Motor neuron (in vitro differentiated cells): ENCODE measurements at regions not wholly inside any gene's neighbourhood (a gene's known extent, or its start where the extent isn't known, plus 50 kb on each side); places are given as distances from the start of the nearest gene placed in this dataset.

ENCODE experiments used
- ATAC-seq, 8 experiments: fragments of 200-7000 bp; cut with Tn5 transposase; replicated peaks in 6 of 8; 2 replicates each; pipeline ENCODE4 v1.8.0; 2021; ENCODE audit warnings: mild to moderate bottlenecking in 8 of 8, moderate library complexity in 8 of 8
- H3K27ac ChIP-seq, 2 donors: fragments of 250-450 bp; sonication (Bioruptor Pico); 2 replicates each; pipeline ENCODE4 v1.9.0; 2021; ENCODE audit warnings: antibody characterized with exemption in 2 of 2, mild to moderate bottlenecking in 2 of 2, moderate library complexity in 1 of 2
- H3K4me1 ChIP-seq, 2 donors: fragments of 250-450 bp; sonication (Bioruptor Pico); replicated peaks in 1 of 2; 2 replicates each; pipeline ENCODE4 v1.6.1; 2021; ENCODE audit warnings: antibody characterized with exemption in 2 of 2, mild to moderate bottlenecking in 2 of 2, moderate library complexity in 1 of 2
- H3K4me3 ChIP-seq, 5 donors: fragments of 250-450 bp; sonication (Bioruptor Pico); 2 replicates each; pipeline ENCODE4 v1.9.0; 2021; ENCODE audit warnings: antibody characterized with exemption in 5 of 5, mild to moderate bottlenecking in 5 of 5, moderate library complexity in 4 of 5
- WGBS, 10 experiments: fragments of 450-650 bp; shearing (Covaris generic); methylation state at CpG; one replicate each; pipeline ENCODE4 v1.0.0; 2022; 5-methylcytosine and 5-hydroxymethylcytosine counted together
- in situ Hi-C, 9 experiments: fragments of 400-800 bp; cut with MboI; loops; one replicate each; pipeline ENCODE4 v1.15.0; 2021; ENCODE audit warnings: low sequenced_read_pairs in 9 of 9, low pct_unique_long_range_greater_than_20kb in 2 of 9; ENCODE audit not compliant: unreplicated experiment in 9 of 9

GRCh38 chr6:99022039-99022609, 74.4 kb upstream of the FBXL4 start:
- Histone ChIP-seq H3K27ac (no peak overlapping the region), H3K4me1 (no peaks in the 10 kb centered on the region), H3K4me3 (no peak overlapping the region)
- ATAC-seq = no peak
- in situ Hi-C loops = no loop called here
- 40 to 100% (median 81%) methylated on average over 1 to 6 of the region's 9 CpGs; no CpG with 5 or more reads in 2 of the 10 experiments for WGBS, 10 experiments

- in situ Hi-C loops = no loop called here
- ATAC-seq = peak in 2 of 8 experiments; percentile 71 to 83
- no peaks in the 10 kb centered on the region for H3K4me1 ChIP-seq
- no peak overlapping the region for H3K27ac ChIP-seq
- WGBS, 10 experiments = 0% methylated on average over 1 of the region's 1 CpG; no CpG with 5 or more reads in 8 of the 10 experiments
- H3K4me3 ChIP-seq = no peak overlapping the region
These were observed 71.6 kb upstream of the FBXL4 start for GRCh38 chr6:99019381-99019780.

- ATAC-seq = no peak
- in situ Hi-C loops = no loop called here
These were observed 69.4 kb upstream of the FBXL4 start for GRCh38 chr6:99017150-99017549.

GRCh38 chr6:99016355-99016754, 68.6 kb upstream of the FBXL4 start:
- in situ Hi-C loops = no loop called here
- Histone ChIP-seq H3K4me1 (no peaks in the 10 kb centered on the region), H3K27ac (no peak overlapping the region), H3K4me3 (no peak overlapping the region)
- ATAC-seq = no peak
- WGBS, 10 experiments = 0 to 100% (median 80%) methylated on average over 1 of the region's 1 CpG; no CpG with 5 or more reads in 7 of the 10 experiments

More at GRCh38 chr6:99017150-99017549, 69.4 kb upstream of the FBXL4 start:
- Histone ChIP-seq H3K27ac (no peak overlapping the region), H3K4me1 (no peaks in the 10 kb centered on the region), H3K4me3 (no peak overlapping the region)
- 0 to 88% (median 38%) methylated on average over 1 of the region's 1 CpG; no CpG with 5 or more reads in 2 of the 10 experiments for WGBS, 10 experiments

- 0 to 83% (median 0%) methylated on average over 1 of the region's 1 CpG; no CpG with 5 or more reads in 2 of the 10 experiments for WGBS, 10 experiments
- in situ Hi-C loops = no loop called here
- H3K27ac ChIP-seq = no peak overlapping the region
These were observed 66.3 kb upstream of the FBXL4 start for GRCh38 chr6:99014061-99014460.

GRCh38 chr6:99013661-99014060, 65.9 kb upstream of the FBXL4 start:
- in situ Hi-C loops = no loop called here
- H3K4me3 ChIP-seq = no peak overlapping the region
- ATAC-seq = no peak
- WGBS, 10 experiments = 11 to 80% (median 56%) methylated on average over 1 to 2 of the region's 3 CpGs; no CpG with 5 or more reads in 2 of the 10 experiments
- no peak overlapping the region for H3K27ac ChIP-seq
- no peaks in the 10 kb centered on the region for H3K4me1 ChIP-seq

More at GRCh38 chr6:99014061-99014460, 66.3 kb upstream of the FBXL4 start:
- no peaks in the 10 kb centered on the region for H3K4me1 ChIP-seq
- H3K4me3 ChIP-seq = no peak overlapping the region
- ATAC-seq = no peak

GRCh38 chr6:99013145-99013544, 65.4 kb upstream of the FBXL4 start:
- in situ Hi-C loops = no loop called here
- WGBS, 10 experiments = 0 to 100% (median 71%) methylated on average over 1 to 2 of the region's 2 CpGs; no CpG with 5 or more reads in 2 of the 10 experiments
- ATAC-seq = peak in 4 of 8 experiments; percentile 56 to 98 (median 82)
- no peaks in the 10 kb centered on the region for H3K4me1 ChIP-seq
- H3K4me3 ChIP-seq = no peak overlapping the region
- H3K27ac ChIP-seq = no peak overlapping the region

- H3K4me1 ChIP-seq = no peaks in the 10 kb centered on the region
- in situ Hi-C loops = no loop called here
- no peak for ATAC-seq
- no peak overlapping the region for H3K4me3 ChIP-seq
- H3K27ac ChIP-seq = no peak overlapping the region
These were observed 63.4 kb upstream of the FBXL4 start for GRCh38 chr6:99011151-99011550.

- WGBS, 10 experiments = 14 to 100% (median 79%) methylated on average over 1 of the region's 1 CpG; no CpG with 5 or more reads in 4 of the 10 experiments
- no peaks in the 10 kb centered on the region for H3K4me1 ChIP-seq
- in situ Hi-C loops = no loop called here
- no peak overlapping the region for H3K4me3 ChIP-seq
- no peak overlapping the region for H3K27ac ChIP-seq
- no peak for ATAC-seq
These were observed 55.1 kb upstream of the FBXL4 start for GRCh38 chr6:99002831-99003230.

- Histone ChIP-seq H3K27ac (no peak overlapping the region), H3K4me1 (no peaks in the 10 kb centered on the region), H3K4me3 (no peak overlapping the region)
- no peak for ATAC-seq
- WGBS, 10 experiments = 14 to 76% (median 47%) methylated on average over 2 to 5 of the region's 5 CpGs; no CpG with 5 or more reads in 1 of the 10 experiments
- in situ Hi-C loops = no loop called here
These were observed 50.4 kb upstream of the FBXL4 start for GRCh38 chr6:98998103-98998502.
